Fibroblast of the aortic adventitia (primary cell): ENCODE measurements at regions not wholly inside any gene's neighbourhood (a gene's known extent, or its start where the extent isn't known, plus 50 kb on each side); places are given as distances from the start of the nearest gene placed in this dataset.

ENCODE experiments used
- DNase-seq: peaks from one replicate; pipeline ENCODE4 v3.0.0-alpha.2; 2010; ENCODE audit warnings: low read depth
- H3K4me3 ChIP-seq: 2 replicates; pipeline ENCODE4 v1.5.1; 2011; ENCODE audit warnings: low read depth, mild to moderate bottlenecking, control low read depth, low read length, moderate library complexity
- CTCF ChIP-seq: IDR thresholded peaks from 2 replicates; pipeline ENCODE4 v1.5.1; 2011; ENCODE audit warnings: mild to moderate bottlenecking, low read length, control low read depth, inconsistent platforms; ENCODE audit not compliant: insufficient read depth

- TF ChIP-seq CTCF: no peak
- no peak for DNase-seq
- H3K4me3 ChIP-seq: no peak overlapping the region
Measured at GRCh38 chr1:80044662-80045061, 1038.1 kb upstream of the ADGRL4 start.

GRCh38 chr1:80036690-80037432 lies 1030.3 kb upstream of the ADGRL4 start:
- no peak for TF ChIP-seq CTCF
- peak; percentile 18 for DNase-seq
- no peak overlapping the region for H3K4me3 ChIP-seq

- DNase-seq: no peak
Measured at GRCh38 chr1:80023358-80023757, 1016.8 kb upstream of the ADGRL4 start.

GRCh38 chr1:80021891-80022290 lies 1015.4 kb upstream of the ADGRL4 start:
- H3K4me3 ChIP-seq: no peak overlapping the region
- no peak for DNase-seq
- no peak for TF ChIP-seq CTCF

More at GRCh38 chr1:80023358-80023757, 1016.8 kb upstream of the ADGRL4 start:
- H3K4me3 ChIP-seq: no peak overlapping the region
- TF ChIP-seq CTCF: no peak

- no peak overlapping the region for H3K4me3 ChIP-seq
- TF ChIP-seq CTCF: no peak
- DNase-seq: no peak
Measured at GRCh38 chr1:80018348-80018747, 1011.8 kb upstream of the ADGRL4 start.

GRCh38 chr1:80008934-80009333 lies 1002.4 kb upstream of the ADGRL4 start:
- no peak for TF ChIP-seq CTCF
- no peak for DNase-seq
- no peak overlapping the region for H3K4me3 ChIP-seq

- DNase-seq: no peak
- no peak overlapping the region for H3K4me3 ChIP-seq
- TF ChIP-seq CTCF: no peak
Measured at GRCh38 chr1:80003250-80003649, 996.7 kb upstream of the ADGRL4 start.
